ENCODE measurements at regions not wholly inside any gene's neighbourhood (a gene's known extent, or its start where the extent isn't known, plus 50 kb on each side); places are given as distances from the start of the nearest gene placed in this dataset.

- DNase-seq (ENCODE audit: extremely low spot score): no peak
- TF ChIP-seq CTCF (IDR thresholded peaks at IDR 0.05; ENCODE audit: control extremely low read depth, extremely low read depth, low read depth, missing control alignments): no peak
- POLR2A ChIA-PET: no interaction called here
- CTCF ChIA-PET: no interaction called here
These were observed 404.5 kb upstream of the SMIM21 start for GRCh38 chr18:75831960-75832359.

- CTCF ChIA-PET: interaction anchor here (1.0 kb wide), 1 partner anchor 9 kb away, joined by 3 read pairs; no protein-coding TSS in a partner anchor
- POLR2A ChIA-PET: no interaction called here
- no peak for TF ChIP-seq CTCF (IDR thresholded peaks at IDR 0.05; ENCODE audit: control extremely low read depth, extremely low read depth, low read depth, missing control alignments)
- DNase-seq (ENCODE audit: extremely low spot score): no peak
These were observed 403.3 kb upstream of the SMIM21 start for GRCh38 chr18:75830828-75831227.

GRCh38 chr18:75829091-75829490 is 401.6 kb upstream of the SMIM21 start:
- no peak for DNase-seq (ENCODE audit: extremely low spot score)
- ChIA-PET POLR2A (no interaction called here), CTCF (no interaction called here)
- no peak for TF ChIP-seq CTCF (IDR thresholded peaks at IDR 0.05; ENCODE audit: control extremely low read depth, extremely low read depth, low read depth, missing control alignments)

- CTCF ChIA-PET: no interaction called here
- DNase-seq (ENCODE audit: extremely low spot score): no peak
- POLR2A ChIA-PET: no interaction called here
- no peak for TF ChIP-seq CTCF (IDR thresholded peaks at IDR 0.05; ENCODE audit: control extremely low read depth, extremely low read depth, low read depth, missing control alignments)
These were observed 400.9 kb upstream of the SMIM21 start for GRCh38 chr18:75828379-75828778.

- ChIA-PET POLR2A (no interaction called here), CTCF (interaction anchor here (1.7 kb wide), 1 partner anchor 9 kb away, joined by 5 read pairs; no protein-coding TSS in a partner anchor)
- no peak for DNase-seq (ENCODE audit: extremely low spot score)
- TF ChIP-seq CTCF (IDR thresholded peaks at IDR 0.05; ENCODE audit: control extremely low read depth, extremely low read depth, low read depth, missing control alignments): no peak
These were observed 400.3 kb upstream of the SMIM21 start for GRCh38 chr18:75827751-75828287.

GRCh38 chr18:75824661-75825060 is 397.2 kb upstream of the SMIM21 start:
- no peak for DNase-seq (ENCODE audit: extremely low spot score)
- no peak for TF ChIP-seq CTCF (IDR thresholded peaks at IDR 0.05; ENCODE audit: control extremely low read depth, extremely low read depth, low read depth, missing control alignments)
- ChIA-PET CTCF (no interaction called here), POLR2A (no interaction called here)

- ChIA-PET POLR2A (no interaction called here), CTCF (no interaction called here)
- TF ChIP-seq CTCF (IDR thresholded peaks at IDR 0.05; ENCODE audit: control extremely low read depth, extremely low read depth, low read depth, missing control alignments): no peak
- DNase-seq (ENCODE audit: extremely low spot score): no peak
These were observed 396.0 kb upstream of the SMIM21 start for GRCh38 chr18:75823471-75823870.
